ENCODE measurements at regions not wholly inside any gene's neighbourhood (a gene's known extent, or its start where the extent isn't known, plus 50 kb on each side); places are given as distances from the start of the nearest gene placed in this dataset.

GRCh38 chr13:74667656-74668203, 533.5 kb upstream of the KLF12 start:
- no peak for TF ChIP-seq CTCF (conservative IDR thresholded peaks at IDR 0.05; ENCODE audit: low read depth, low read length)
- no peak for TF ChIP-seq EZH2 (IDR thresholded peaks at IDR 0.05; ENCODE audit: borderline replicate concordance, low read depth, low read length, poor library complexity, severe bottlenecking)
